HG02571 (cell line): ENCODE measurements at regions not wholly inside any gene's neighbourhood (a gene's known extent, or its start where the extent isn't known, plus 50 kb on each side); places are given as distances from the start of the nearest gene placed in this dataset.
"Not testable (repeated sequence)": the region's sequence is repeated elsewhere in the genome, so short reads cannot be mapped to it uniquely, and the experiment has no call there.

ENCODE experiments used
- ATAC-seq: cut with Tn5 transposase; IDR thresholded peaks from one replicate; pipeline ENCODE4 v1.9.1; 2021; ENCODE audit warnings: mild to moderate bottlenecking, moderate library complexity; ENCODE audit not compliant: unreplicated experiment

DNA sequence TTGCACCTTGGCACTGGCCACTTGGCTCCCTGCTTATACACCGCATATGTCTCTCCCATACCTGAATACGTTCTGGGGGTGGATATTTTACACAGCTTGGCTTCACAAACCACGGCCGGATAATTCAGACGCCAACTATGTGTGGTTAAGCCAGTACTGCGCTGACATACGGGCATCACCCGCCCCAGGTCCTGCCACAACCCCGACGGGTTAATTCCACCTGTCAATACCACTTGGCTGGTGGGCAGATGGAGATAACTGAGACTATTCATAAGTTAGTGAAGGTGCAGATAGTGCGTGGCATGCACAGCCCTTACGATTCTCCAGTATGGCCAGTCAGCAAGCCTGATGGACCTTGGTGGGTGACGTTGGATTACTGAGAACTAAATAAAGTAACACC lies 696.3 kb upstream of the AGA start:
- ATAC-seq, result no peak

DNA sequence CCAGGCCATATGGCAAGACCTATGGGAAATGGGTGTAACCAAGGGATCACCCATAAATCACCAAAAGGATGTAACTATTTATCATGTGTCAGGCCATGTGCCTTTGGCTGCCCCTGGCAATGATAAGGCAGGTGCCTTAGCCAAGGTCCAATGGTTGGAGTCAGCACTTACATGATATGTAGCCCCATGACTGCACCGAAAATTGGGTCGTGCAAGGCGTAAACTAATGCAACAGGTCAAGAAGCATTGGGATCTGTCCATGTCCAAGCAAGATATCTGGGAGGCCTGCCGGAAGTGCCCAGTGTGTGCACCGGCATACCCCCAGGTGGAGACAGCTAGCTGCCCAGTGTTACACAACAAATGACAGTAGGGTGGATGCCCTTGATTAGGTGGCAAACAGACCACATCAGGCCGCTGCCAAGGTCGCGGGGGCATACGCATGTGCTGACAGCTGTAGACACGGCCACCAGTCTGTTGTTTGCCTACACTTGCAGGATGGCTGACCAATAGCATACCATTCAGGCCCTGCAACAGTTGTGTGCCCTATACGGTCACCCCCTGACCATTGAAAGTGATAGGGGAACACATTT lies 698.2 kb upstream of the AGA start:
- ATAC-seq, result no peak

DNA sequence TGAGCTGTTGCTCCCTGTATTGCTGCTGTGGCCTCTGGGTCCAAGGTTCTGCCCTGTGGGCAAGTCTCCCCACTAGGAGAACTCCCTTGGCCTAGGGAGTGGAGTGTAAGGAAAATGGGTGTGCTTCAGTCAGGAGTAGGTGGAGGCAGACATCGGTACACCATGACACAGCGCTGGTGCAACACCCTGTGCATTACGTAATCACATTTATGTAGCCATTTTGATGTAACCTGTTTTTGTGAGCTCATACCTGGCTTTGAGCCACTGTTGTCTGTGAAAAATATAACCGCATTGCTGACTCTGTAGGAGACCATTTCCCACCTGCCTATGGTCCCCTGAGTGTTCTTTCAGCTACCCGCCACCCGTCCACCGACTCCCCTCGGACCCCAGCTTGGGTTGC lies 700.5 kb upstream of the AGA start:
- ATAC-seq, result no peak

DNA sequence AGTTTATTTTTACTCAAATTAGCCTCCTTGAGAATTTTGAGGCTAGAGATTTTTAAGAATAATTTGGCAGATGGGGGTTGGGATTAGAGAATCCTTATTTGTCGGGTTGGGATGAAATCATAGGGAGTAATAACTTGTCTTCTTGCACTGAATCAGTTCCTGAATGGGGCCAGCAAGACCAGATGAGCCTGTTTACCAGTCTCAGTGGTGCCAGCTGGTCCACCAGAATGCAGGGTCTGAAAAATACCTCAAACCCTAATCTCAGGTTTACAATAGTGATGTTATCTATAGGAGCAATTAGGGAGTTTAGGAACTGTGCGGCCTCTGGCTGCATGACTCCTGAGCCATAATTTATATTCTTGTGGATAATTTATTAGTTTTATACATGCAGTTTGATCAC lies 705.9 kb upstream of the AGA start:
- no peak for ATAC-seq

DNA sequence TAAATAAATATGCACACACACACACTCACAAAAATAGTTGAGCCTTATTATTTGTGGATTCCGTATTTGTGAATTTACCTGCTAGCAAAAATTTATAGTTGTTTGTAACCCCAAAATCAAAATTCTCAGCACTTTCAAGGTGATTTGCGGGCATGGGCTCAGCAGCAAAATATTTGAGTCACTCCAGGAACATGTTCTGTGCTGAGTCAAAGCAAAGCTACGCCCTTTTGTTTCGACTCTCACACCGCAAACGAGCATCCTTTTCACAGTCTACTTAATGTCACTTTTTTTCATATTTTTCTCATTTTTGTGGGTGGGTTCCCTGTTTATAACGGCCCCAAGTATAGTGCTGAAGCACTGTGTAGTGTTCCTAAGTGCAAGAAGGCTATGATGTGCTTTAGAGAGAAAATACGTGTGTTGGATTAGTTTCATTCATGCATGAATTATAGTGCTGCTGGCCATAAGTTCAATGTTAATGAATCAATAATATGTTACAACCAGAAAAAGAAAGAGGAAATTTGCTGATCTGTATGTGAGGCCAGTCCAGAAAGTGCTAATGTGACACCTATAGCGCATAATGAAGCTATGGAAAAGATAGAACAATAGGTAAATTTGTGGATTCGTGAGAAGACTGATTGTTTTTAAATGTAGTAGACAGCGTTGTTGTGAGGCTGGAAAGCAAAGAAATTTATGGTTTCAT lies 723.2 kb upstream of the AGA start:
- no peak for ATAC-seq

DNA sequence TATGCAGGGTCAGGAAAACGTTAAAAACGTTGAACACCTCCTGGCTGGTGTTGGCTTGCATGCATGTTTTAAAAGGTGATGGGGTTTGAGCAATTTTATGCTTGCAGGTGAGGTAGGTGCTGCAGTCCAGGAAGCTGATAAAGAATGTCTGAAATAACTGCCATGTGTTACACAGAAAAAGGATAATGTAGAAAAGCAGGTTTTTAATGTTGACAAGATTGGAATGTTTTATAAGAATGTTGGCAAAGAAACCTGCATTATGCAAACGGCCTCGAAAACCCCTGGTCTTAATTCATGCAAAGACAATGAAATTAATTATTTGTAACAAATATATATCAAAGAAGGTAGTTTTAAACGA lies 723.7 kb upstream of the AGA start:
- ATAC-seq, result no peak

DNA sequence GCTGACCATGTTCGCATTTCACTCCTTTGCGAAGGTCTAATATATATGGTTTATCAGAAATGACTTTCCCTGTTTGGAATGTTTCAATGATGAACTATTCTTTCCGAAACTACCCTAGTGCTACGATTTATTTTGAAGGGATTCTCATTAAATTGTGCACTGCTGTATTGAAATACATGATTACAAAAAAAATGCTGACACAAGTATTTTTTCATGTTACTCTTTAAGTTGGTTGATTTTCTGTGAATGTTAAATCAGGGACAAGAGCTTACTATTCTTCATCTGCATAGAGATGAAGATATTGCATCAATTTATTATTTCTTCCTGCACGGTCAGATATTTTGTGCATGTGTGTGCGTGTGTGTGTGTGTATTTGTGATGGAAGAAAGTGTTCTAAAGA lies 731.5 kb upstream of the AGA start:
- ATAC-seq, result no peak

DNA sequence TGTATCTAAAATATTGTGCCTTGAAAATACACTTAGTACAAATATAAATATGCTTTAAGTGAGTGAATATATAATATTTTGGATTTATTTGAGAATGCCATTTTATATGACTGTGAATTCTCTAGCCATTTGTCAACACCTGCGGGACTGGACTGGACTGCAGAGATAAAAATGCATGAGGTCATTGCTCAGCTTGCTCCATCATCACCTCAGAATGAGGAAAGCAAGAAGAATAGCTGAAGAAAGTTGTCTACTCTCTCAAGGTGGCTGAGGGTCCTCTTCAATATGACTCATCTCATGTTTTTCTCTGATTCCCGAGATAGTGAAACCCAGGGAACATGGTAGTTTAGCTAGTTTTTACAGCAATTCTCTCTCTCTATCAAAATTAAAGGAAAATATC lies 732.5 kb upstream of the AGA start:
- no peak for ATAC-seq

DNA sequence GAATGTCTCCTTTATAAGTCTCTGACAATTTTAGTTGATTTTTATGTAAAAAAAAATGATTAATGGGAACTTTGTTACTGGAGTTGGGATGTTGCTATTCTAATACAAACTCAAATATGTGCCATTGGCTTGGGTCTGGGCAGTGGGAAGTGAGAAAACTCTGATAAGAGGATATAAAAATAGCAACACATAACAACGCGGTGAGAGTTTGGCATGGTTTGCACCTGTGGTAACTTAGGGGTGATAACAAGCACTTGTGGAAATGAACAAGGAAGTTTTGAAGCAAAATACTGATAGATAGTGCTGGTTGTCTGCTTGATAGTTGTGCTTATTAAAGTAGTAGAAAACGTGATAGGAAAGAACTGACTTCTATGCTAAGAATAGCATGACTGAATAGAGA lies 743.3 kb upstream of the AGA start:
- no peak for ATAC-seq

DNA sequence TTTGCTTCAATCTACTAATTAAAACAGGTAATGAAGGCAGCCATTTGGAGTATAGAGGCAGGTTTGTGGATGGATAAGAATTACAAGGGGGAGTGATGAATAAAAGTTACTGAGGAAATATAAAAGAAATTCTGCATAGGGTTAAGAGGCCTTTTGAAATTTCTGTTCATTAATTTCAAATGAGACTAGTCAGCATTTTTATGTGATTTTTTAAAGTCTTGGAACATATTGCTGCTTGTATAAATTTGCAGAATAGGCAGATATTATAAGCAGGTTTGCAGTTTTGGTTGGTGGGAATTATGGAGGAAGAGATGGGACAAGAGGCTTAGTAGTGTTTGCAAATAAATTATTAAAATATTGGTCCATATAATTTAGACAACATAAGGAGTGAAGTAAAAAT lies 750.4 kb upstream of the AGA start:
- ATAC-seq, result no peak

DNA sequence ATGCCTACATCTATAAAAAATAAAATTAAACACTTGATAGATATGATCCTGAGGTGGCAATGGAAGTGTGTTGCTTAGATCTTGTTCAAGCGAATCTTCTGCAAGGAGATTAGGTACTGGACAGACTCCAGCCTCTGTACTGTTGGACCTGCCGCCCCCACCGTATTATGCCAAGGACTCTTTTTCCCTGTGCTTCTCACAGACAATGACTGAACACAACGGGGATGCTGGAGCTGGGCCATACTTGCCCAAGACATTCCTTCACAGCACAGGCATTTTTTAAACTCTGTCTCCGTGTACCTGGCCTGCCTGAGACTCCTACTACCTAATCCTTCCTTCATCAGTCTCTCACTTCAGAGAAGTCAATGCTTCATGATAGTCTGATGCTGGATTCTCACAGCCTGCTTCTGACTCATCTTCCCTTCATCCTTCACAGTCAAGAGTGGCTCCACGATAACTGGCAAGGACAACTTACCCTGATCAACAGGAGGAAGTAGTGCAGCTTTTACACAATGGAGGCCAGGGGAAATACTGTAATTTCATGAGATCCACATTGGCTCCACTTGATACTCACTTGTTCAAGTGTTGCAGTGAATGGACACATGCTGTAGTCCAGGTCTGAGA lies 754.6 kb upstream of the AGA start:
- ATAC-seq, result no peak

DNA sequence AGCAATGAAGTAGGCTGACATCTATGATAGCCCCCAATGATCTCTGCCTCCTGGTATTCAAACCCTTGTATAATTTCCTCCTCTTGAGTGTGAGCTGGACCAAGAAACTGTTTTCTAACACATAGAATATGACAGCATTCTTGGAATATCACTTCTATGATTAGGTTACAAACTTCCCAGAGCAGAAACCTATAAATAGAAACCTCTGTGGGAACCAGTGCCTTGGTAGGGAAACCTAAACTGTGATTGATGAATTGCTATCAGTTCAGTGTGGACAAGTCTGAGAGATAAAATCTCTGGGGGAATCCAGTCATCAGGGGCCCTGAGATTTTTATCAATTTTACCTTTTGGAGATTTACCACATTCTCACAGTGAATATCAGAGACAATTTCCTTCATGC lies 756.5 kb upstream of the AGA start:
- ATAC-seq, result no peak

DNA sequence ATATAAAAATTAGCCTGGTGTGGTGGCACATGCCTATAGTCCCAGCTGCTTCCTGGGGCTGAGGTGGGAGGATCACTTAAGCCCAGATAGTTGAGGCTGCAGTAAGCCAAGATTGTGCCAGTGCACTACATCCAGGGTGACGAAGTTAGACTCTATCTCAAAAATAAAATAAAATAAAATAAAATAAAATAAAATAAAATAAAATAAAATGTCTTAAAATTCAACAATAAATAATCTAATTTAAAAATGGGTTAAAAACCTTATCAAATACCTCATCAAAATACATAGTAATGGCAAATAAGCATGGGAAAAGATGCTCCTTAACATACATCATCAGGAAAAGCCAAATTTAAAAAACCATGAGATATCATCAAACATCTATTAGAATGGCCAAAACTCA lies 760.2 kb upstream of the AGA start:
- no peak for ATAC-seq

DNA sequence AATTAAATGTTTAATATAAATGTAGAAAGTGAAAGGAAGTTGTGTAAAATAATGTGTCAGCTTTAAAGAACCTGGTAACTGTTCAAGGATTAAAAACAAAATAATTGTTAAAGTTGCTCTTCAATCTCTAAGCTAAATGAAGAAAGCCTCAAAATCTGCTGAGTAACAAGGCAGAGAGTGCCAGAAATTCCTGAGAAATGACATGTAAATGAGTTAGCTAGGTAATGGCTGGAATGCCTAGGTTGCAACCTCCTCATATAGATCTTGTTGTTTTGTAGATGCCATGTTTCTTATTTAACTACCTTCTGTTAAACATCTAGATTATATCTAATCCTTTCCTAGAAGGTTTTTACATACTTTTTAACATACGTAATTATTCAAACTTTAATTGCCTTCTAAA lies 763.6 kb upstream of the AGA start:
- ATAC-seq, result no peak

DNA sequence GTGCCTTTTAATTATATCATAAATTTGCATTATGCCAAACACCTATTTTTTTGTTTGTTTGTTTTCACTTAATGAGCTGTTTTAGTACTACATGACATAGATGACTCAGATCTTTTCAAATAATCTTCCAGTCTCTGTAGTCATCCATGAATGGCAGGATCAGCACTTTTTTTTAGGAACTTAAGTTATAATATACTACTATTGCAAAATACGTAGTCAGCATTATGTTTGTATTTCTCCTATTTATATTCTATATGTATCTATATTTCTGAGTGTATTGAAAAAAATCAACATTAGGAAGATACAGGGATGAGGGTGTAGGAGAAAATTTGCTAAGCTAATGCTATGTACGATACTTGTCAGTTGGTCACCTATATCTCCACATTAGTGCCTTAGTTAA lies 773.1 kb upstream of the AGA start:
- ATAC-seq, result no peak

DNA sequence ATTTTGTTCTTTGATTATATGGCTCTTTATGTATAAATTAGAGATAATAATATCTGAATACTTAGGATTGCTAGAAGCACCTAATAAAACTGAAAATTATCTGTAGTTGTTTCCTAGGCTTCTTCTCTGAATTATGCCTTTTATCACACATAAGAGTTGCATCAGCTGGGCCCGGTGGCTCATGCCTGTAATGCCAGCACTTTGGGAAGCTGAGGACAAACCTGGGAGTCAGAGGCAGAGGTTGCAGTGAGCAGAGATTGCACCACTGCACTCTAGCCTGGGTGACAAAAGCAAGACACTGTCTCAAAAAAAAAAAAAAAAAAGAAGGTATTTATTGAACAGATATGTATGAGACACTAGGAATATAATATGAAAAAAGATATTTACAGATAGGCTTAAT lies 773.5 kb upstream of the AGA start:
- no peak for ATAC-seq

DNA sequence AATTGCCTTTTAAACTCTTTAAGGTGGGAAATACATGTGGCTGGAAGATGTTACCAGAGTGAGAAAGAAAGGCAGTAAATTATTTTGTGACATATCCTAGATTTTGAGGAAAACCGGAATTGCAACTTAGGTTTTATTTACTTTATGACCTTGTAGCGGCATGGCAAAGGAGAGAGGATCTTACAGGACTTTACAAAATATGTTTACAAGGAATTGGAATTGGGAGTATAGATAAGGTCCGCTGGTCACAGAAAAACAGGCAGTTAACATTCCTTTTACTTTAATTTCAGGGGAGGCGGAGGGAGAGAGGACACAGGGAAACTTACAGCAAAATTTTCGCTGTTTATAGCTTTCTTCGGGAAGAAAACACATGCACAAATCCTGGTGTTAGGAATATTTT lies 784.2 kb upstream of the AGA start:
- ATAC-seq, result not testable (repeated sequence)

DNA sequence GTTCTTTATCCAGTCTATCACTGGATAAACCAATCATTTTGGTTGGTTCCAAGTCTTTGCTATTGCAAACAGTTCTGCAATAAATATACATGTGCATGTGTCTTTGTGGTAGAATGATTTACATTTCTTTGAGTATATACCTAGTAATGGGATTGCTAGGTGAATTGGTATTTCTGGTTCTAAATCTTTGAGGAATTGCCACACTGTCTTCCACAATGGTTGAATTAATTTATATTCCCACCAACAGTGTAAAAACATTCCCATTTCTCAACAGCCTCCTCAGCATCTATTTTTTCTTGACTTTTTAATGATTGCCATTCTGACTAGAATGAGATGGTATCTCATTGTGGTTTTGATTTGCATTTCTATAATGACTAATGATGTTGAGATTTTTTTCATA lies 791.7 kb upstream of the AGA start:
- ATAC-seq, result no peak

DNA sequence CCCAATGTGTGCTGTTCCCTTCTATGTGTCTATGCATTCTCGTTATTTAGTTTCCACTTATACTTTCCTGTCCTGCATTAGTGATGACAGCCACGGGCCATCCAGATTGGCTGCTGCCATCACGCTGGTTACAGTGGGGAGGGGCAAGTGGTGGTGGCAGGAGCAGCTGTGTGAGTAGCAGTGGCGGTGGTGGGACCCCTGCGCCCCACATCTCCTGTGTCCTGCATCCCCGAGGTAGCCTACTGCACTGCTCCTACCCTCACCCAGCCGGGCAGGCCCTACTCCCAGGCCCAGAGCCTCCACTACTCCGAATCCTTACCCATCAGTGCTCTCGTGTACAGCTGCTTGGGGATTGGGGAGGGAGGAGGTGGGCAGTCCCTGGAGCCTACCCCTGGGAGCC lies 798.7 kb upstream of the AGA start:
- ATAC-seq, result no peak

DNA sequence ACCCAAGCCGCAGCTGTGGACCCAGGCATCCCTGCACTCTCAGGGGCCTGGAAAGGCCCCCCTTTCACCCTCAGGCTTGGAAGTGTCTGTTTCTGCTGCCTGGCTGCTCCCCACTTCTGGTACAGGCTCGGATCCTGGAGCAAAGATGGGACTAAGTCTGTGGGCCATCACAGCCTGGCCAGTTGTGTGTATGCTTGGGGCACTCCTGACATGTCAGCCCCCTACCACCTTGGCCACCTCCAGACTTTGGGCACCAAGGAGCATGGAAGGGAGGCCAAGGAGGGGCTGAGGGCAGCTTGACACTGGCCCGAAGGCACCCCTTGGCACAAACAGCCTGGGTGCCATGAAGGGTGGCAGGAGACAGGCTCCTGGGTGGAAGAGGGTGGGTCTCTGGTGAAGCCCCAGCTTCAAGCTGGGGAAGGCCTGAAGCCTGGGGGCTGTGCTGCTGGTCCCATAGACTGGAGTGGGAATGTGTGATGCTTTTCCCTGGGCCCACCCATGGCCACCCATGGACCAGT lies 799.4 kb upstream of the AGA start:
- ATAC-seq, result no peak

DNA sequence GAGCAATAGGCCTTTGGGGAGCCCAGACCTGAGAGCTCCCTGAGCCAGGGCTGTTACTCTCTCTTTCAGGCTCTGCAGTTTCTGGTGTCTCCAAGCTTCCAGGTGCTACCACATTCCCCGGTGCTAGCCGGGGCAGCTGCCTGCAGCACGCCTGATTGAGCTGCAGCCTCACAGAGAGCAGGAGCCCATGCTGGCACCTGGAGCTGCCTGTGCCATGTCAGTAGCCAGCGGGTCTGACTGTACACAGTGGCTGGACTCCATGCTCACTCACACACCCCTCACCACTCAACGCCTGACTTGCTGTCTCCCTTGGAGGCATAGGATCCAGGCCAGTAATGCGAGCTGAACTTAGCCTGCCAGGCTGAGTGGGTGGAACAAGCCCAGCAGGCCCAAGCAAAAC lies 800.4 kb upstream of the AGA start:
- ATAC-seq, result no peak

DNA sequence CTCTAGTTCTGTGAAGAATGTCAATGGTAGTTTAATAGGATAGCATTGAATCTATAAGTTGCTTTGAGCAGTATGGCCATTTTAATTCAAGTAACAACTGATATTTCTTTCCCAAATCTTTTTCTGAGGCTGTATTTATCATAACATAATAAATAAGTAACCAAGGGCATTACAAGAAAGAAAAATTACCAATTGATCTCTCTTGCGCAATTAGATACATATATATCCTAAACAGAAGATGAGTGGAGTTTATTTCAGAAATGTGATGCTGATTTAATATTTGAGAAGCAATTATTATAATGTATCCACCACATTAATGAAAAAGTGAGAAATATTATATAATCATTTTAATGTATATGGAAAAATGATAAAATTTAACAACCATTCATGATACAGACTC lies 802.5 kb upstream of the AGA start:
- no peak for ATAC-seq

DNA sequence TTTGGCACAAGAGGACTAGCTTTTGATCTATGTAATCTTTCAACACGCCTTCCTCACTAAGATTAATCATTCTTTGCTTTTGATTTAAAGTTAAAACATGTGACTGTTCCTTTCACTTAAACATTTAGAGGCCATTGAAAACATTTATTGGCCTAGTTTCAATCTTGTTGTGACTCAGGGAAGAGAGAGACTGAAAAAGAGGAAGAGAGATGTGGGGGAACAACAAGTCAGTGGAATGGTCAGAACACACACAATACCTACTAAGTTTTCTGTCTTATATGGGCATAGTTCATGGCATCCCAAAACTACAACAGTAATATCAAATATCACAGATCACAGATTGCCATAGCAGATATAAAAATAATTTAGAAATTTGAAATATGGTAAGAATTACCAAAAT lies 812.9 kb upstream of the AGA start:
- ATAC-seq, result no peak
